H1 (cell line): ENCODE measurements at regions not wholly inside any gene's neighbourhood (a gene's known extent, or its start where the extent isn't known, plus 50 kb on each side); places are given as distances from the start of the nearest gene placed in this dataset.

ENCODE experiments used
- CTCF ChIA-PET: fragments of 300-600 bp; sonication (Branson Sonifier 250); formaldehyde crosslinking; loops from one replicate; lab custom pipeline; 2021; ENCODE audit not compliant: partially characterized antibody; lab: Charles Lee
- POLR2A ChIA-PET: fragments of 300-600 bp; sonication (Branson Sonifier 250); formaldehyde crosslinking; loops from one replicate; lab custom pipeline; 2021; ENCODE audit warnings: inconsistent platforms; ENCODE audit not compliant: partially characterized antibody; lab: Charles Lee
- DNase-seq, 2 experiments: peaks; one replicate each; pipeline versions ENCODE4 v3.0.0 to v3.0.0-alpha.2; 2010 to 2022; ENCODE audit warnings: low spot score in 2 of 2, low read depth in 1 of 2, mixed read lengths in 1 of 2
- FAIRE-seq: peaks from 2 replicates; lab custom pipeline; 2011; peaks lifted over from hg19 to GRCh38; lab: Jason Lieb, UNC
- H2AFZ ChIP-seq: 2 replicates; pipeline ENCODE4 v1.8.1; 2012; ENCODE audit warnings: low read length, inconsistent platforms
- H2AK5ac ChIP-seq: 2 replicates; pipeline ENCODE4 v1.6.1; 2013; ENCODE audit warnings: low read depth, low read length
- H2BK120ac ChIP-seq: replicated peaks from 2 replicates; pipeline ENCODE3; 2013; ENCODE audit warnings: low read depth, low read length, inconsistent platforms
- H2BK12ac ChIP-seq: 2 replicates; pipeline ENCODE4 v1.6.1; 2013; ENCODE audit warnings: low read depth, low read length
- H2BK15ac ChIP-seq: 2 replicates; pipeline ENCODE4 v1.6.1; 2013; ENCODE audit warnings: low read length
- H2BK20ac ChIP-seq: 2 replicates; pipeline ENCODE4 v1.6.1; 2013; ENCODE audit warnings: low read length
- H2BK5ac ChIP-seq: 2 replicates; pipeline ENCODE4 v1.6.1; 2013; ENCODE audit warnings: low read depth, low read length
- H3K14ac ChIP-seq: 2 replicates; pipeline ENCODE4 v1.6.1; 2013; ENCODE audit warnings: inconsistent platforms; ENCODE audit not compliant: insufficient read length
- H3K18ac ChIP-seq: 2 replicates; pipeline ENCODE4 v1.6.1; 2013; ENCODE audit warnings: low read length; ENCODE audit errors: extremely low read depth
- H3K23ac ChIP-seq: 2 replicates; pipeline ENCODE4 v1.6.1; 2013; ENCODE audit warnings: inconsistent platforms; ENCODE audit not compliant: insufficient read length
- H3K23me2 ChIP-seq: 2 replicates; pipeline ENCODE4 v1.6.1; 2013; ENCODE audit warnings: low read depth, low read length
- H3K27ac ChIP-seq: 2 replicates; pipeline ENCODE4 v1.6.1; 2011; ENCODE audit warnings: low read depth, low read length, inconsistent platforms
- H3K27me3 ChIP-seq, 4 experiments: replicated peaks in 1 of 4; 1 replicate in 1 of 4; 2 replicates in 3 of 4; pipeline versions ENCODE4 v1.6.1 to v1.8.1; 2011 to 2013; ENCODE audit warnings: low read length in 3 of 4, mild to moderate bottlenecking in 3 of 4, inconsistent platforms in 2 of 4, mixed read lengths in 2 of 4, moderate library complexity in 1 of 4; ENCODE audit not compliant: control insufficient read depth in 3 of 4, insufficient read depth in 3 of 4; ENCODE audit errors: extremely low read depth in 1 of 4
- H3K36me3 ChIP-seq, 4 experiments: 2 replicates each; pipeline versions ENCODE4 v1.6.1 to v1.8.1; 2011 to 2013; ENCODE audit warnings: mild to moderate bottlenecking in 4 of 4, low read length in 3 of 4, moderate library complexity in 2 of 4, control low read depth in 1 of 4, inconsistent platforms in 1 of 4; ENCODE audit not compliant: insufficient read depth in 4 of 4, control insufficient read depth in 2 of 4
- H3K4ac ChIP-seq: replicated peaks from 2 replicates; pipeline ENCODE3; 2013; ENCODE audit warnings: low read length, low read depth, mixed read lengths, inconsistent platforms; ENCODE audit not compliant: insufficient read length
- H3K4me1 ChIP-seq, 4 experiments: replicated peaks in 1 of 4; 1 replicate in 1 of 4; 2 replicates in 3 of 4; pipeline versions ENCODE4 v1.6.1 to v1.8.1; 2011 to 2013; ENCODE audit warnings: low read length in 3 of 4, inconsistent platforms in 2 of 4, mixed read lengths in 1 of 4; ENCODE audit not compliant: insufficient read depth in 4 of 4, control insufficient read depth in 3 of 4
- H3K4me2 ChIP-seq, 2 experiments: 2 replicates each; pipeline versions ENCODE4 v1.6.1 to v1.8.1; 2011 to 2013; ENCODE audit warnings: low read depth in 2 of 2, low read length in 2 of 2, control low read depth in 1 of 2, inconsistent platforms in 1 of 2, mild to moderate bottlenecking in 1 of 2; ENCODE audit not compliant: insufficient read depth in 1 of 2
- H3K4me3 ChIP-seq, 4 experiments: fragments of 200-600, 300-600 bp in 1 of 4; sonication (generic), shearing (Covaris generic), sonication (Bioruptor Twin) in 1 of 4; 2 replicates each; pipeline versions ENCODE4 v1.5.1 to v1.8.1; 2011 to 2016; ENCODE audit warnings: low read length in 4 of 4, low read depth in 3 of 4, control low read depth in 2 of 4, inconsistent platforms in 2 of 4, mild to moderate bottlenecking in 2 of 4, mixed read lengths in 1 of 4, moderate library complexity in 1 of 4; ENCODE audit not compliant: insufficient read depth in 2 of 4; ENCODE audit errors: extremely low read depth in 1 of 4
- H3K56ac ChIP-seq: replicated peaks from 2 replicates; pipeline ENCODE3; 2013; ENCODE audit warnings: low read depth, mild to moderate bottlenecking, mixed read lengths, low read length, inconsistent platforms; ENCODE audit not compliant: insufficient read length
- H3K79me1 ChIP-seq: 2 replicates; pipeline ENCODE4 v1.6.1; 2013; ENCODE audit warnings: low read depth, low read length, control low read depth
- H3K79me2 ChIP-seq, 2 experiments: 2 replicates each; pipeline versions ENCODE4 v1.6.1 to v1.8.1; 2012 to 2013; ENCODE audit warnings: low read length in 2 of 2, mild to moderate bottlenecking in 2 of 2, inconsistent platforms in 1 of 2; ENCODE audit not compliant: insufficient read depth in 2 of 2, control insufficient read depth in 1 of 2
- H3K9ac ChIP-seq, 4 experiments: replicated peaks in 1 of 4; 1 replicate in 1 of 4; 2 replicates in 3 of 4; pipeline versions ENCODE4 v1.6.1 to v1.8.1; 2011 to 2013; ENCODE audit warnings: low read depth in 3 of 4, low read length in 3 of 4, control low read depth in 2 of 4, mild to moderate bottlenecking in 2 of 4, moderate library complexity in 2 of 4, inconsistent platforms in 1 of 4; ENCODE audit errors: extremely low read depth in 1 of 4
- H3K9me3 ChIP-seq, 2 experiments: 2 replicates each; pipeline versions ENCODE4 v1.6.1 to v1.8.1; 2012 to 2013; ENCODE audit warnings: mild to moderate bottlenecking in 2 of 2, moderate library complexity in 2 of 2, control low read depth in 1 of 2, inconsistent platforms in 1 of 2, low read depth in 1 of 2, low read length in 1 of 2, mixed read lengths in 1 of 2; ENCODE audit not compliant: insufficient read depth in 2 of 2
- H4K20me1 ChIP-seq, 2 experiments: replicated peaks in 1 of 2; 2 replicates each; pipeline versions ENCODE3 to v1.8.1; 2011 to 2013; ENCODE audit warnings: inconsistent platforms in 2 of 2, low read length in 2 of 2, mild to moderate bottlenecking in 1 of 2; ENCODE audit not compliant: insufficient read depth in 2 of 2, control insufficient read depth in 1 of 2
- H4K5ac ChIP-seq: 2 replicates; pipeline ENCODE4 v1.6.1; 2013; ENCODE audit warnings: low read length, low read depth, mixed read lengths, inconsistent platforms; ENCODE audit not compliant: insufficient read length
- H4K8ac ChIP-seq: 2 replicates; pipeline ENCODE4 v1.8.0; 2013; ENCODE audit warnings: mild to moderate bottlenecking, moderate library complexity, low read length, inconsistent platforms; ENCODE audit not compliant: insufficient read depth; ENCODE audit errors: extremely low read depth
- H4K91ac ChIP-seq: replicated peaks from 2 replicates; pipeline ENCODE3; 2013; ENCODE audit warnings: low read length, mixed read lengths, inconsistent platforms; ENCODE audit not compliant: insufficient read length
- CEBPB ChIP-seq: IDR thresholded peaks from 2 replicates; pipeline ENCODE4 v1.6.1; 2012; ENCODE audit warnings: low read depth, low read length
- CHD2 ChIP-seq: IDR thresholded peaks from 2 replicates; pipeline ENCODE4 v1.6.1; 2012; ENCODE audit warnings: low read length, improper control_type of control experiment
- CTBP2 ChIP-seq: IDR thresholded peaks from 2 replicates; pipeline ENCODE4 v1.7.0; 2011; ENCODE audit warnings: borderline replicate concordance, mild to moderate bottlenecking, moderate library complexity, mixed read lengths, low read length; ENCODE audit not compliant: insufficient read depth, insufficient read length
- EP300 ChIP-seq, 2 experiments: IDR thresholded peaks; 1 replicate in 1 of 2; 2 replicates in 1 of 2; pipeline ENCODE4 v1.6.1; 2011 to 2012; ENCODE audit warnings: low read depth in 2 of 2, low read length in 2 of 2, mild to moderate bottlenecking in 2 of 2, borderline replicate concordance in 1 of 2, inconsistent platforms in 1 of 2, moderate library complexity in 1 of 2
- EZH2 ChIP-seq: fragments of 200-600 bp; sonication (generic); IDR thresholded peaks from 2 replicates; pipeline ENCODE4 v1.7.1; 2012; ENCODE audit warnings: low read depth, mild to moderate bottlenecking, moderate library complexity, low read length, inconsistent platforms; ENCODE audit not compliant: severe bottlenecking
- HDAC2 ChIP-seq, 2 experiments: fragments of 300-600 bp in 1 of 2; sonication (generic) in 1 of 2; IDR thresholded peaks; 2 replicates each; pipeline ENCODE4 v1.6.1; 2011 to 2012; ENCODE audit warnings: low read depth in 2 of 2, low read length in 2 of 2, mild to moderate bottlenecking in 2 of 2, moderate library complexity in 2 of 2, borderline replicate concordance in 1 of 2, inconsistent platforms in 1 of 2
- KDM5A ChIP-seq: fragments of 200-600 bp; IDR thresholded peaks from 2 replicates; pipeline ENCODE4 v1.7.1; 2012; ENCODE audit warnings: mild to moderate bottlenecking, low read length, inconsistent platforms, mixed read lengths
- MAX ChIP-seq: IDR thresholded peaks from 2 replicates; pipeline ENCODE4 v1.6.1; 2012; ENCODE audit warnings: inconsistent platforms
- NRF1 ChIP-seq: IDR thresholded peaks from 2 replicates; pipeline ENCODE4 v1.6.1; 2011; ENCODE audit warnings: mild to moderate bottlenecking, low read depth, low read length, improper control_type of control experiment
- RAD21 ChIP-seq, 2 experiments: IDR thresholded peaks in 1 of 2; conservative IDR thresholded peaks in 1 of 2; 2 replicates each; pipeline ENCODE4 v1.6.1; 2011; ENCODE audit warnings: low read depth in 2 of 2, low read length in 2 of 2, improper control_type of control experiment in 1 of 2, inconsistent platforms in 1 of 2, mild to moderate bottlenecking in 1 of 2, moderate library complexity in 1 of 2
- SP1 ChIP-seq: IDR thresholded peaks from 2 replicates; pipeline ENCODE4 v1.6.1; 2011; ENCODE audit warnings: low read depth, low read length
- TAF1 ChIP-seq: IDR thresholded peaks from 2 replicates; pipeline ENCODE4 v1.6.1; 2011; ENCODE audit warnings: mild to moderate bottlenecking, low read depth, low read length
- TBP ChIP-seq: IDR thresholded peaks from 2 replicates; pipeline ENCODE4 v1.6.1; 2011; ENCODE audit warnings: low read depth, low read length, improper control_type of control experiment
- WGBS, 2 experiments: shearing (Covaris generic) in 1 of 2; methylation state at CpG; one replicate each; pipeline versions ENCODE4 v1.1.6 to v1.1.7; 2013 to 2015; ENCODE audit warnings: low lambda C conversion rate in 2 of 2, mixed read lengths in 2 of 2, inconsistent platforms in 1 of 2, low coverage in 1 of 2, missing lambda C conversion rate in 1 of 2; ENCODE audit not compliant: insufficient replicate concordance in 2 of 2, insufficient coverage in 1 of 2, insufficient read length in 1 of 2; ENCODE audit errors: extremely low coverage in 1 of 2, missing lambda C conversion rate in 1 of 2; 5-methylcytosine and 5-hydroxymethylcytosine counted together

GRCh38 chr16:48845261-48845660 is 235.3 kb upstream of the N4BP1 start:
- no peaks in the 10 kb centered on the region for H3K36me3 ChIP-seq
- ChIA-PET POLR2A (no interaction called here), CTCF (interaction anchor here (1.1 to 3.1 kb wide), 8 partner anchors 9 to 508 kb away, joined by 3 to 21 read pairs (median 4); no protein-coding TSS in a partner anchor)
- H4K20me1 ChIP-seq, result no peaks in the 10 kb centered on the region
- H2BK15ac ChIP-seq, result no peak overlapping the region
- whole genome bisulfite sequencing, 2 experiments, result 68% methylated on average over 2 of the region's 2 CpGs; no CpG with 5 or more reads in 1 of the 2 experiments
- H2BK5ac ChIP-seq, result no peak overlapping the region
- no peak overlapping the region for H4K8ac ChIP-seq
- H3K79me1 ChIP-seq, result no peaks in the 10 kb centered on the region
- H4K5ac ChIP-seq, result no peak overlapping the region
- H2BK12ac ChIP-seq, result no peak overlapping the region
- no peaks in the 10 kb centered on the region for H3K9me3 ChIP-seq
- H4K91ac ChIP-seq, result no peak overlapping the region
- H3K4me1 ChIP-seq, result no peaks in the 10 kb centered on the region
- no peak overlapping the region for H3K14ac ChIP-seq
- H3K4ac ChIP-seq, result no peak overlapping the region
- H3K79me2 ChIP-seq, result no peaks in the 10 kb centered on the region
- no peak overlapping the region for H3K9ac ChIP-seq
- no peak overlapping the region for H3K4me3 ChIP-seq
- H3K27ac ChIP-seq, result no peak overlapping the region
- H2BK20ac ChIP-seq, result no peak overlapping the region
- FAIRE-seq (no peak), DNase-seq (no peak)
- no peak overlapping the region for H3K23ac ChIP-seq
- no peak overlapping the region for H3K56ac ChIP-seq
- no peak overlapping the region for H3K4me2 ChIP-seq
- H3K27me3 ChIP-seq, result peaks cover 0 to 2% (median 0%) of the 10 kb centered on the region in 4 experiments; a peak in 1 of 7 replicates
- H2AFZ ChIP-seq, result no peak overlapping the region
- H3K18ac ChIP-seq, result no peak overlapping the region
- H2AK5ac ChIP-seq, result no peak overlapping the region
- no peak overlapping the region for H2BK120ac ChIP-seq
- H3K23me2 ChIP-seq, result no peaks in the 10 kb centered on the region
- no peak for TF ChIP-seq HDAC2 (IDR thresholded peaks at IDR 0.05; ENCODE audit: borderline replicate concordance in 1 of 2, low read depth in 2 of 2, low read length in 2 of 2)
- TF ChIP-seq SP1, result no peak
- no peak for TF ChIP-seq KDM5A
- no peak for TF ChIP-seq CEBPB
- no peak for TF ChIP-seq RAD21 (IDR thresholded peaks at IDR 0.05 in 1 of 2, conservative IDR thresholded peaks at IDR 0.05 in 1 of 2; ENCODE audit: low read depth in 2 of 2, low read length in 2 of 2)
- no peak for TF ChIP-seq TAF1
- no peak for TF ChIP-seq EP300 (IDR thresholded peaks at IDR 0.05; ENCODE audit: borderline replicate concordance in 1 of 2, low read depth in 2 of 2, low read length in 2 of 2)
- TF ChIP-seq CTBP2, result no peak
- no peak for TF ChIP-seq MAX
- no peak for TF ChIP-seq EZH2
- TF ChIP-seq CHD2, result no peak
- no peak for TF ChIP-seq TBP
- no peak for TF ChIP-seq NRF1
